ENCODE measurements at regions not wholly inside any gene's neighbourhood (a gene's known extent, or its start where the extent isn't known, plus 50 kb on each side); places are given as distances from the start of the nearest gene placed in this dataset.
"Not testable (repeated sequence)": the region's sequence is repeated elsewhere in the genome, so short reads cannot be mapped to it uniquely, and the experiment has no call there.

DNA sequence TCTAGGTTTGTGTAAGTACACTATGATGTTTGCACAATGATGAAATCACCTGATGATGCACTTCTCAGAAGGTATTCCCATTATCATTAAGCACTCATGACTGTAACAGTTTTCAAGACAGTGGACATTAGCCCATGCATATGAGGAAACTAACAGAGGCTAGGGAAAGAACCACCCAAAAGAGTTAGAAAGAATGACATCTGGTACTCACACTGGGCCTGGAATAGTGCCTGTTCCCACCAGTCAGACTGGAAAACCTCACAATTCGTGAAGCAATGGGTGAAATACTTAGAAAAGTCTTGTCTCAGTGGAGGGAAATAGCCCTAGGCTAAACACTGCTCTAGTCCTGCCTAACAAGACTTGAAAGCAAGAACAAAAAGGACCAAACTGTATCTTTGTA is 117.4 kb upstream of the GDNF start:
- DNase-seq = no peak

DNA sequence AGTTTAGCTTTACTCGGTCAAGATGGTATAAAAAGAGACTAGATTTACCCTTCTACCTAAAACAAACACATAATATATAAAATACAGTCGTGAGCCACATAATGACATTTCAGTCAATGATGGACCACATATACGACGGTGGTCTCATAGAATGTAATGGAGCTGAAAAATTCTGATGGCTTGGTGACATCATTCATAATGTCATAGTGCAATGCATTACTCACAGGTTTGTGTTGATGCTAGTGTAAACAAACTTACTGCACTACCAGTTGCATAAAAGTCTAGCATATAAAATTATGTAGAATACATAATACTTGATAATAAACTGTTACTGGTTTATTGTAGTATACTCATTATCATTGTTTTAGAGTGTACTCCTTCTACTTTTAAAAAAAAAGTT is 115.9 kb upstream of the GDNF start:
- no peak for DNase-seq

DNA sequence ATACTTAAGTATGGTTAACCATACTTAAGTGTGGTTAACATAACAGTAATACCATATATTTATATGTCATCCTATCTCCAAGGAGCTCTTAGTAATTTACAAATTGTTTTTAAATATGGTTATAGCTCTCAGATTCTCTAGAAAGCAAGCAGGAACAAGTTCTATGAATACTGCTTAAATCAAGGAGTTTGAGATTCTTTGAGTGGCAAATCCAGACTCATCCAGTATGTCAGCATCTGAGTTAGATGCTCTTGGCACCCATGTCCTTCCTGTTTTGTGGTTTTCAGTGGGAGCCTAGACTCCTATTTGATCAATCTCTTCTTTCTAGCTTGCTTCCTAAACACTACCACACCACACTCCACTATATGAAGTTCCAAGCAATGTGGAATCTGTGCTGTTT is 114.7 kb upstream of the GDNF start:
- no peak for DNase-seq

DNA sequence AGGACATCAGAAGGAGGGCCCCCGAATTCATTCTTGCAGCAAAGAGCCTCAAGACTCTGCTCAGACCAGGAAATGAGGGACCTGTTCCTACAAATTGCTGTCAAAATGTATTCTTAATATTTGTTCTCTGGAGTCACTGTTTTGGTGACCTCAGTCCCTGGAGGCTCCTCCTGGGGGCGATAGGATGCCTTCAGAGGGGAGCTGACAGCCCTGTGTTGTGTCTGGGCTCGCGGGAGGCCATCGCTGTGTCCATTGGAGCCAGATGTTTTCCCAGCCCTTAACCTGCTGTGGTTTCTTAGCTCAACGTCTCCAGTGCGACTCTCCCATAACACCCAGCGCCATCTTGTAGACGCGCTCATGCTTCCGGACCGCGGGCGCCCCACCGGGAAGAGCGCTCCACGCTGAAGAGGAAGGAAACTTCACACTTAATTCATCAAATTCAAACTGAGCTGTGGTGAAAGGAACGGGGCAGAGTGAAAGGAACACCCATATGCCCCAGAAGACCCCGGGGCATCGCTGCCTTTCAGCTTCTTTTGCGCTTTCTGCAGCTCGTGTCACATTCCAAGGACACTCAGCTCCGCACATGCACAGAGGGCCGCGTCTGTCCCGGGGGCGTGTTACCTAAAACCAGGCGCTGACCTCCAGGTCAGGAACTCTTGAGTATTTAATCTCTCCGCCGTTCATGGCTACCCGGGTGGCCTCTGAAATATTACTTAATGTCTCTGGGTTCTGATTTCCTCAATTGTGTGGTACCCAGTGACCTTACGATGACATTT is 112.3 kb upstream of the GDNF start:
- no peak for DNase-seq

DNA sequence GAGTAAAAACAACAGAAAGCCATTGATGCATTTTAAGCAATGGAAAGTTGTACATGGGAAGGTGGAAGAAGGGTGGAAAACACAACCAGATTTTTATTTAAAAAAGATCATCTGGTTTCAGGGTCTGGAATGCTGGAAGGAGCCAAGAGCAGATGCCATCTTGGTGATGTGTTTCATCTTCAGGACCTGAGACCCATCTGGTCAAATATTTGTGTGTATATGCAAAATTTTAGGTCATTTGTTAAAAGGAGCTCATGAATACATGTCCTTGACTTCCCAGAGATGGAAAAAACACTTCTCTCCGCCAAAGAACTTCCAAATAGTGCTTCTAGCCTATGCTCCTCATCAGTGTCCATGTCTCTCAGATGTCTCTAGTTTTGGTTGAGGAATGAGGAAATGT is 110.6 kb upstream of the GDNF start:
- no peak for DNase-seq

DNA sequence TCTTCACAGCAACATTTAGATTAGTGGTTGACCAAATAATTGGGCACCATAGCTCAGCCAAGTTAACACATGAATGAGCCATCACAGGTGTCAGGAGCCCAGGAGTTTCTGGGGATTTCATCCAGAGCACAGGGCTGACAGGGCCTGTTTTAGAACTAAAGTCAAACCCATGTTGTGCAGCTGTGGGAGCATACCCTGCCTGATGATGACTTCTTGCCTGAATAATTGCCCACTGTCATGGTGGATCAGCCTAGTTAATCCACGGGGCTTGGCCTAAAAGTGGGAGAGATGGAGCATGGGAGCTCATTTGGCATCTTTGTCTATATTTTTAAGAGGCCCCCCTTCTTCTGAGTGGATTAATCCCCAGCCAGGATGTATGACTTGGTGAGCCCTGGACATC is 105.6 kb upstream of the GDNF start:
- no peak for DNase-seq

DNA sequence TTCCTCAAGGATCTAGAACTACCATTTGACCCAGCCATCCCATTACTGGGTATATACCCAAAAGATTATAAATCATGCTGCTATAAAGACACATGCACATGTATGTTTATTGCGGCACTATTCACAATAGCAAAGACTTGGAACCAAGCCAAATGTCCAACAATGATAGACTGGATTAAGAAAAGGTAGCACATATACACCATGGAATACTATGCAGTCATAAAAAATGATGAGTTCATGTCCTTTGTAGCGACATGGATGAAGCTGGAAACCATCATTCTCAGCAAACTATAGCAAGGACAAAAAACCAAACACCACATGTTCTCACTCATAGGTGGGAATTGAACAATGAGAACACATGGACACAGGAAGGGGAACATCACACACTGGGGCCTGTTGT is 103.3 kb upstream of the GDNF start:
- DNase-seq = not testable (repeated sequence)

DNA sequence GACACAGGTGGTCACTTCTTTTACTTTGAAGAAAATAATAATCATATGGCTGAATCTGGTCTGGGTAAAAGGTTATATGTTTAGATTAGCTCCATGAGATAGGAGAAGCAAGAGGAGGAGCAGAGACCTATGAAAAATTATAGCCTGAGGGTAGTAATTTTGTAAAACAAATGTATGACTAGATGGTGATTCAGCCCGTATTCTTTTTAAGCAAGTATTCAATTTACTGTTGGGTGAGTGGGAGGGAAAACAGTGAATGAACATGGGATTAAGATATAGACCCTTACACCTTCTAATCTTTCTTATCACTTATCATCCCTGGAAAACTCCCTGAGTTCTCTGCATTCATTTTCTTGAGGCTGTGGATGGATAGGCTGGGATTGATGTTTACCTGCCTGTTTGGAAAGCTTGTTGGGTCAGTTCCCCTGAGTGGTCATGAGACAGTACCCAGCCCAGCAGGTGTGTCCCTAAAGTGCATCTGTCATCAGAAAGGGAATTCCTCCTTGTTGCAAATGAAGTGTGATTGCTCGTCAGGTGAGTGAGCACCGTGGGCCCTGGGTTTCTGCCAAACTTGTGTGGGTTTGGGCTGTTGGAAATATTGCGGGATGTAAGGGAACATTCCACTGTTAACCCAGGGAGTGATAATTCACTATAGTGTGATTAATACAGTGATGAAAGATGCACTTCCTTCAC is 101.2 kb upstream of the GDNF start:
- DNase-seq = no peak

DNA sequence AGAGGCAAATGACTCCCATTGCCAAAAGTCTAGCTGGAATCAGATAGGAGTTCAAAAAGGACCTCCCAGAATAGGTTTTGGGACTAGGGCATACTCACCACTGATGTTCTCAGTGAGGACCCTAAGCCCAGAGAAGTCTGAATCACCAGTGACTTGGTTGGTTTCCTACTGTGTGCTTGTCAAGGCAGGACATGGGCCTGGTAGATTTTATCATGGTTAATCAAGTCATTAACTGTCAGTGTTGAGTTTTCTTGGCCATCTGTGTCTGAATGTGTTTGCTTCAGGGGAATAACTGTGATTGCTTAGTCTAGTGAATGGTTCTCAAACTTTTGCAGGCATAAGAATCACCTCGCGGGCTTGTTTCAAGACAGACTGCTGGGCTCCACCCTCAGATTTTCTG is 99.0 kb upstream of the GDNF start:
- no peak for DNase-seq

DNA sequence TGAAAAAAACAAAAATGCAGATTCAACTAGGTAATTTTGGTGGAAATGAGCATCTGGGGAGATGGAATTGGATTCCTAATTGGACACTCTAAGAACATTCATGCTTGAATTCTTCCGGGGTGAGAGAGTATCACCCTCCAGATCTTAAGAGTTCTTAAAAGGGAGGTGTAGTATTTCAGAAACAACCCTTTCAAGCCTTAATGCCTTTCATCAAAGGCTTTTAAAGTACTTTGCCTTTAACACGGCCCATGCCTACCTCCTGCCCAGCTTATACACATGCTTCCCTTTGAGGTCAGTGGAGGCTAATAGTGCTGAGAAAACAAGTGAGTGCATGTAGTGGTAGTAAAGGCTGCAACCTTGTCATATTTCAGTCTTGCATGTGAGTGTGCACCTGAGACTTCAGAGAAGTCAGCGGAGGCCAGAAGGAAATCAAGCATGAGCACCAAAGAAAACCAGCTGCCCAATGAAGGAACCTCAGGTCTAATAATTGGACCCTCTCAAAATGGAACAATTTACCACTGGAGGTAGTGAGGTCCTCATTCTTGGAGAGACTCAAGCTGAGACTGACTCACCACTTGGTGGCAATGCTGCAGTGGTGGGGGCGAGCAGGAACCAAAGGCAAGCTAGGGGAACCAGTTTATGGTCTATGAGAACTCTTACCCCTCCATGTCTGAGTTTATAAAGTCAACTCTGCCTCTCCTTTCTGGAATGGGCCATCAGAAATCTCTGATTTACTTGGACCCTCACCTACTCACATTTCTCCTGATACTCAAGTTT is 98.4 kb upstream of the GDNF start:
- DNase-seq = no peak

DNA sequence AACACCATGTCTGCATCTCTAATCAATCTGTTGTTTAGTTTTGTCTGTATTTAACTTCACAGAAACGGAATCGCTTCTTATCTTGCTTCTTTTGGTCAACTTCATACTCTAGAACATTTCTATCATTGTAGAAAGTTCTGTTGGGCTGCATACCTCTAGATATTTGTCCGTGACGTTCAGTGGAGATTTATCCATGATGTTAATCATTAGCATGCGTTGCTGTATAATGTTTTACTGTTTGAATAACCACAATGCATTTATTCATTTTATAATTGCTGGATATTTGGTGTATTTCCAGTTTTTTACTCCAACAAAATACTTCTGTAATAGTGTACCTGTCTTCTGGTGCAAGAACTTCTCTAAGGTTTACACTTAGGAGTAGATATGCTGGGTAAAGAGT is 96.2 kb upstream of the GDNF start:
- no peak for DNase-seq

DNA sequence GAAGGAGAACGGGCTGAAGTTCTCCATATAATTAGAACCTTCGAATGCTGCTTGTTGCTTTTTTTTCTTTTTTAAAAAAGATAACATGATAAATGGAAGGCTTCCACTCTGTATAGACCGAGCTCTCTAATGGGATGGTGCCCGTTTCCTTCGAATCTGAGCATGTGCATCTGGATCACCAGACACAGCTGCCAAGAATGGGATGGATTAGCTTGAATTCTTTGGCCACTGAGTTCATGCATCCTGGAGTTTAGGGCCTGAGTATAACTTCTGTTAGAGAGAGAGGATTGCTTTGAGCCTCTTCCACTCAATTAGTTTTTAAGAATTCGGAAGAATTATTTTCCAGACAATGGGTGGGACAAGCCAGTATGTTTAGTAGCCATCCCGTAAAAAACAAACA is 93.7 kb upstream of the GDNF start:
- DNase-seq = no peak

DNA sequence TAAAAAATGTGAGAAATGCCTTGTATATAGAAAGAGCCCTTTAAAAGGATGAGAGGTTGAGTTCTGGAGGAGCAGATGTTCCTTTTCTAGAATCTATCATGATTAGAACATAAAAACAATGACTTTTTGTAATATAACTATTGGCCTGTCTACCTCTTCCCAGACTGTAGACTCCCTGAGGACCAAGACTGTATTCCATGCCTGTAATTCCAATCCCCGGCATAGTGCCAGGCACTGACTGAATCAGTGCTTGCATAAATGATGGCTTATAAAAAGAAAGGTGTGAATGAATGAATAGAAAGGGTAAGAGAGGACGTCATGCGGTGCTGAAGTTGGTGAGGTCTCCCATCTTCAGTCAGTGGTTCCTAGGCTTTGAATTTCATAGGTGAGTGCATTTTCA is 92.6 kb upstream of the GDNF start:
- no peak for DNase-seq

DNA sequence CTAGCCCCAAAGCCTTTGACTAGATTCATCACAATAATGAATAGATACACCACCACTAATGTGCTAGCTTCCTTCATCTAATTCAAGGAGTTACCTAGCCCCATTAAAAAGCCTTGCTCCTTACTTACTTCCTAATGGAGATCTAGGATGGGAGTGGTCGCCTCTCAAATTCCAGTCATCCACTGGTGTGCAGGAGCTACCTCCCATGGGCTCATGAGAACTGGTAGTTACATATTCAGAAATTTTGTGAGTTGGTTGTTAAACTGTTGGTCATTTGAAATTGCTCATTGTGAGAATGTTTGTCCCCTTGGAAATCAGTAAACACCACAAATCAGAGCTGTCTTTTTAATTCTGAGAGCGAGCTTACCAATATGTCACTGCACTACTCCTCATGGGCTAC is 91.7 kb upstream of the GDNF start:
- DNase-seq = no peak

DNA sequence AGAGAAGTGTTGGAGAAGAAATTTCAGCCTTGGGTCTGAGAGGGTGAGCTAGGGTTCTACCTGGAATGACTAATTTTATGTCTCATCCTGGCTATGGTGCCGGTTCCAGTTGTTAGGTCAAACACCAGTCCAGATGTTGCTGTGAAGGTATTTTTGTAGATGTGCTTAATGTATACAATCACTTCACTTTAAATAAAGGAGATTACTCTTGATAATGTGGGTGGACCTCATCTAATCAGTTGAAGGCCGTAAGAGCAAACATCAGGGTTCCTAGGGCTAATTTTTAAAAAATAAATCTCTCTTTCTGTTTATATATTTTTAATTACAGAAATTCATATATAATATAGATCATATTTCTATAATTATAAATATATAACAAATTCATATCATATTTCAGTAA is 90.5 kb upstream of the GDNF start:
- DNase-seq = no peak

DNA sequence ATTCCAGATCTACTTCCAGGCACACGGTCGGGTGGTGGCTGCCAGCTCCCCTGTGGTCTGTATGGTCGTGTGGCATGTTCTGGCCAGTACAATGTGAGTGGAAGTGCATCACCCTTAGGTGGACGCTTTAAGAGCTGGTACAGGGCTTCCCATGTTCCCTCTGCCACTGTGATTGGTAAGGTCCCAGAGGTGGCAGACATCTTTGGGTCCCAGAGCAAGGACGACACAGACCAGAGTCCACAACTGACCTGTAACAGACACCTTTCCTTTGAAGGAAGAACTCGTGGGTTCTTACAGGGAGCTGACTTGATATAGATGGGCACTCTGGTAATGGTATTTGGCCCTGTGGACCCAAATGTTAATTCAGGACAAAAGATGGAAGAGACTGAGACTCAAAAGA is 90.0 kb upstream of the GDNF start:
- DNase-seq = no peak

DNA sequence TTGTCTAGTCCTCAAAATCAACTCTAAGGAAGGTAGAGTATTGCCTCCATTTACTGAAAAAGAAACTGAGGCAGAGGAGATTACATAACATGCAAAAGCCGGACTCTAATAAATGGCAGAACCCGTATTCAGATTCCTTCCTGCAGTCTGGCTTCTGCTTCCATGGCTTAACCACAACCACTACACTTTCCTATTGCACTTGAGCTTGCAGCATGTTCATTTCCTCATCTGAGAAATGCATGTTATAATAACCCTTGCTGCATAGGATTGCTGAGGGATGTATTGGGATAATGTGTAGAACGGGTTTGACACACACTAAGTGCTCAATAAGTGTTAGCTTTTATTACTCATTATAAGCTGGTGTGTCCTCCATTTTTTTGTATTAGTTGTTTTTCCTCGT is 87.9 kb upstream of the GDNF start:
- not testable (repeated sequence) for DNase-seq

DNA sequence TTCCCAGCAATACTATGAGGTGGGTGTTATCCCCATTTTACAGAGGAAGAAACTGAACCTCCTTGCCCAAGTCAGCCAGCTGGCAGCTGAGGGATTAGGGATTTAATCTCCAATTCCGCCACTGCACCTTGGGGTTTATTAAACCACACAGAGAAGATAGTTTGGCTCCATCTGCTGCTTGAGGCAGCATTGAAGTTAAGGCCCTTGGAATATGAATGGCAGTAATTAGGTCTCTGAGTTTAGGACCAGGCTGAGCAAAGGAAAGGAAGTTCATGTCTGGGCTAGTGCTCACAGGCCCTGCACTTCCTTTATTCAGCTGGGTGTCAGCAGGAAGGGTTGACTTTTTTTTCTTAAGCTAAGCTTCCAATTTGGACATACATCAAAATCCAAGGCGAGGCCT is 86.9 kb upstream of the GDNF start:
- DNase-seq = no peak

DNA sequence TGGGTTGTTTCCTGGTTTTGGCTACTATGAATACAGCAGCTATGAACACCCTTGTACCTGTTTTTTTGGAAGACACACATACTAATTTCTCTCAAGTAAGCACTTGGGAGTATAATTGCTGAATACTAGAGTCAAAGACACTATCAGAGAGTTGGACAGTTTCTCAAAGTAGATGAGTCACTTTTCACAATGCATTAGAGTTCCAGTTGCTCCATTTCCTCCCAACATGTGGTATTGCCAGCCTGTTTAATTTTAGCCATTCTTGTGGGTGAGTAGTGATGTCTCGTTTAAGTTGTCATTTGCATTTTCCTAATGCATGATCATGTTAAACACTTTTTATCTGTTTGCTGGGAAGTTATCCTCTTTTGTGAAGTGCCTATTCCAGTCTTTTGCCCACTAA is 81.6 kb upstream of the GDNF start:
- no peak for DNase-seq

DNA sequence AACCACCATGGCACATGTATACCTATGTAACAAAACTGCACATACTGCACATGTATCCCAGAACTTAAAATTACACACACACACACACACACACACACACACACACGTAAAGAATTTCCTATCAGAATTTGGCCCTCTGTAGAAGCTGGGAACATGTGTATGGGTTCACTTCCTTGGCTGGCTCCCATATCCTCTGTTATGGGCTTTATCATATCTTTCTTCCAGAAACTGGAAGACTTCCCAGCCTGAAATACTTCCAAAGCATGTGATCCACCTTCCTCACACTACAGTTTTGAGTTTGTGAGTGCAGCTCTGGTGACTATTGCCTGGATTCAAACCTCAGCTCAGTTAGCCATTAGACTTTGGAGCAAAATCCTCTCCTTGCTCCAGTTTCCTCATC is 78.6 kb upstream of the GDNF start:
- no peak for DNase-seq

DNA sequence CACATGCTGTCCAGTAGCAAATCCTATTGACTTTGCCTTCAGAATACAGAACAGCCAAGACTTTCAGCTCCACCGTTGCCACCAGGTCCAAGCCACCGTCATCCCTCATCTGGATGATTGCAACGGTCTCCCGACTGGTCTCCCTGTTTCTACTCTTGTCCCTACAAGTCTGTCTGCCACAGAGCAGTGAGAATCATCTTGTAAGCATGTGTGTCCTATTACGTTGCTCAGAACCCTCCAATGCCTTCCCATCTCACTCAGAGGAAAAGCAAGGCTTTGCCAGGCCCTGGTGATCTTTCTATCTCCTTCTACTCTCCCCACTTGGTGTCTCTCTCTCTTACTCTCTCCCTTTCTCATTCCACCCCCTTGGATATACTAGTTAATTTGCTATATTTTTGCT is 76.7 kb upstream of the GDNF start:
- DNase-seq = no peak

DNA sequence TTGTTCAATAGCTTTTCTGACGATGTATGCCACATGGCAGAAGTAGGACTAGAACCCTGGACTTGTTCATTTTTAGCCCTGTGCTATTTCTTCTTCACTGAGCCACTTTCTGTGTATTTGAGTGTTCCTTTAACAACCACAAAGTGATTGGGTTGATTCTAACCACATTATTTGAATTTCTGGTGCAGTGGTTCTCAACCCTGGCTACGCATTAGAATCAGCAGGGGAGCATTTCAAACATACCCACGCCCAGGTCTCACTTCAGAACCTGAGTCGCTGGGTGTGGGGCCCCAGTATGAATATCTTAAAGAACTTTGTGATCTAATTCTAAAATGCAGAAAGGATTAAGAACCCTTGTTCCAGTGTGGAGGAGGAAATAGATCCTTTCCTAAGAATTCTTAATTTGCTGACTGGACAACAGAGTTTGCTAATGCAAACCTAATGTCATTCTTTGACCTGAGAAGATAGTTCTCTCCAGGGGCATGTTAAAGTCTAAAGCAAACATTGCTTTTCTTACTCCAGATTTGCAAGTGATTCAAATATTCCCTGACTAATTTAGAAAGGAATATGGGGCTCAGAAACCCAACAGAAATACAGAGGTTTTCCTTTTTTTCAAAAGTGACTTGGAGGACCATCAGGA is 75.4 kb upstream of the GDNF start:
- DNase-seq = no peak

DNA sequence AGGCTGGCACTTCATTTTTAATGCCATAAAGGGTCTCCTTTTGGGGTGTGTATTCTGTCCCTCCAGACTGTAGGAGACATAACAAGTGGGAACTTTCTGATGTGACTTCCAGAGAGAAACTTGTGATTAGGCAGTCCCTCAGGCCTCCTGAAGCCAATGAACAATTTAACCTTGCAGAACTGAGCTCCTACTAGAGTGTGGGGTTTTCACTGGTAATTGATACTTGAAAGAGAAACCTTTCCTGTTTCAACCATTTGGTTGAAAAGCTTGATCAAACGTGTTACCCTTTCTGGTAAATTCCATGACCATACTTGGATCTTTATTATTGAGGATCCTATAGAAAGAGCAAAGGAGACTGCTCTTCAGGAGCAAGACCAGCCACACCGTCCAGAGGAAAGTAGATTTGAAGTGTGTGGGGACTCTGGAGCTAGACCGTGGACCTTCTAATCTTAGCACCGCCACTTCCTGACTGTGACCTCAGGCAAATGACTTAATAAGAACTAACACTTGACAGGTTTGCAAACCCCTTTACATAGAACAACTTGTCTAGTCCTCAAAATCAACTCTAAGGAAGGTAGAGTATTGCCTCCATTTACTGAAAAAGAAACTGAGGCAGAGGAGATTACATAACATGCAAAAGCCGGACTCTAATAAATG is 69.9 kb upstream of the GDNF start:
- DNase-seq = not testable (repeated sequence)
